H1 (cell line): ENCODE measurements at regions not wholly inside any gene's neighbourhood (a gene's known extent, or its start where the extent isn't known, plus 50 kb on each side); places are given as distances from the start of the nearest gene placed in this dataset.

Experiments used
- CTCF ChIA-PET: fragments of 300-600 bp; sonication (Branson Sonifier 250); formaldehyde crosslinking; loops from one replicate; lab custom pipeline; 2021; ENCODE audit not compliant: partially characterized antibody; lab: Charles Lee
- POLR2A ChIA-PET: fragments of 300-600 bp; sonication (Branson Sonifier 250); formaldehyde crosslinking; loops from one replicate; lab custom pipeline; 2021; ENCODE audit warnings: inconsistent platforms; ENCODE audit not compliant: partially characterized antibody; lab: Charles Lee
- DNase-seq, 2 experiments: peaks; one replicate each; pipeline versions ENCODE4 v3.0.0 to v3.0.0-alpha.2; 2010 to 2022; ENCODE audit warnings: low spot score in 2 of 2, low read depth in 1 of 2, mixed read lengths in 1 of 2
- FAIRE-seq: peaks from 2 replicates; lab custom pipeline; 2011; peaks lifted over from hg19 to GRCh38; lab: Jason Lieb, UNC
- H2AFZ ChIP-seq: 2 replicates; pipeline ENCODE4 v1.8.1; 2012; ENCODE audit warnings: low read length, inconsistent platforms
- H2AK5ac ChIP-seq: 2 replicates; pipeline ENCODE4 v1.6.1; 2013; ENCODE audit warnings: low read depth, low read length
- H2BK120ac ChIP-seq: replicated peaks from 2 replicates; pipeline ENCODE3; 2013; ENCODE audit warnings: low read depth, low read length, inconsistent platforms
- H2BK12ac ChIP-seq: 2 replicates; pipeline ENCODE4 v1.6.1; 2013; ENCODE audit warnings: low read depth, low read length
- H2BK15ac ChIP-seq: 2 replicates; pipeline ENCODE4 v1.6.1; 2013; ENCODE audit warnings: low read length
- H2BK20ac ChIP-seq: 2 replicates; pipeline ENCODE4 v1.6.1; 2013; ENCODE audit warnings: low read length
- H2BK5ac ChIP-seq: 2 replicates; pipeline ENCODE4 v1.6.1; 2013; ENCODE audit warnings: low read depth, low read length
- H3K14ac ChIP-seq: 2 replicates; pipeline ENCODE4 v1.6.1; 2013; ENCODE audit warnings: inconsistent platforms; ENCODE audit not compliant: insufficient read length
- H3K18ac ChIP-seq: 2 replicates; pipeline ENCODE4 v1.6.1; 2013; ENCODE audit warnings: low read length; ENCODE audit errors: extremely low read depth
- H3K23ac ChIP-seq: 2 replicates; pipeline ENCODE4 v1.6.1; 2013; ENCODE audit warnings: inconsistent platforms; ENCODE audit not compliant: insufficient read length
- H3K23me2 ChIP-seq: 2 replicates; pipeline ENCODE4 v1.6.1; 2013; ENCODE audit warnings: low read depth, low read length
- H3K27ac ChIP-seq: 2 replicates; pipeline ENCODE4 v1.6.1; 2011; ENCODE audit warnings: low read depth, low read length, inconsistent platforms
- H3K27me3 ChIP-seq, 4 experiments: replicated peaks in 1 of 4; 1 replicate in 1 of 4; 2 replicates in 3 of 4; pipeline versions ENCODE4 v1.6.1 to v1.8.1; 2011 to 2013; ENCODE audit warnings: low read length in 3 of 4, mild to moderate bottlenecking in 3 of 4, inconsistent platforms in 2 of 4, mixed read lengths in 2 of 4, moderate library complexity in 1 of 4; ENCODE audit not compliant: control insufficient read depth in 3 of 4, insufficient read depth in 3 of 4; ENCODE audit errors: extremely low read depth in 1 of 4
- H3K36me3 ChIP-seq, 4 experiments: 2 replicates each; pipeline versions ENCODE4 v1.6.1 to v1.8.1; 2011 to 2013; ENCODE audit warnings: mild to moderate bottlenecking in 4 of 4, low read length in 3 of 4, moderate library complexity in 2 of 4, control low read depth in 1 of 4, inconsistent platforms in 1 of 4; ENCODE audit not compliant: insufficient read depth in 4 of 4, control insufficient read depth in 2 of 4
- H3K4ac ChIP-seq: replicated peaks from 2 replicates; pipeline ENCODE3; 2013; ENCODE audit warnings: low read length, low read depth, mixed read lengths, inconsistent platforms; ENCODE audit not compliant: insufficient read length
- H3K4me1 ChIP-seq, 4 experiments: replicated peaks in 1 of 4; 1 replicate in 1 of 4; 2 replicates in 3 of 4; pipeline versions ENCODE4 v1.6.1 to v1.8.1; 2011 to 2013; ENCODE audit warnings: low read length in 3 of 4, inconsistent platforms in 2 of 4, mixed read lengths in 1 of 4; ENCODE audit not compliant: insufficient read depth in 4 of 4, control insufficient read depth in 3 of 4
- H3K4me2 ChIP-seq, 2 experiments: 2 replicates each; pipeline versions ENCODE4 v1.6.1 to v1.8.1; 2011 to 2013; ENCODE audit warnings: low read depth in 2 of 2, low read length in 2 of 2, control low read depth in 1 of 2, inconsistent platforms in 1 of 2, mild to moderate bottlenecking in 1 of 2; ENCODE audit not compliant: insufficient read depth in 1 of 2
- H3K4me3 ChIP-seq, 4 experiments: fragments of 200-600, 300-600 bp in 1 of 4; sonication (generic), shearing (Covaris generic), sonication (Bioruptor Twin) in 1 of 4; 2 replicates each; pipeline versions ENCODE4 v1.5.1 to v1.8.1; 2011 to 2016; ENCODE audit warnings: low read length in 4 of 4, low read depth in 3 of 4, control low read depth in 2 of 4, inconsistent platforms in 2 of 4, mild to moderate bottlenecking in 2 of 4, mixed read lengths in 1 of 4, moderate library complexity in 1 of 4; ENCODE audit not compliant: insufficient read depth in 2 of 4; ENCODE audit errors: extremely low read depth in 1 of 4
- H3K56ac ChIP-seq: replicated peaks from 2 replicates; pipeline ENCODE3; 2013; ENCODE audit warnings: low read depth, mild to moderate bottlenecking, mixed read lengths, low read length, inconsistent platforms; ENCODE audit not compliant: insufficient read length
- H3K79me1 ChIP-seq: 2 replicates; pipeline ENCODE4 v1.6.1; 2013; ENCODE audit warnings: low read depth, low read length, control low read depth
- H3K79me2 ChIP-seq, 2 experiments: 2 replicates each; pipeline versions ENCODE4 v1.6.1 to v1.8.1; 2012 to 2013; ENCODE audit warnings: low read length in 2 of 2, mild to moderate bottlenecking in 2 of 2, inconsistent platforms in 1 of 2; ENCODE audit not compliant: insufficient read depth in 2 of 2, control insufficient read depth in 1 of 2
- H3K9ac ChIP-seq, 4 experiments: replicated peaks in 1 of 4; 1 replicate in 1 of 4; 2 replicates in 3 of 4; pipeline versions ENCODE4 v1.6.1 to v1.8.1; 2011 to 2013; ENCODE audit warnings: low read depth in 3 of 4, low read length in 3 of 4, control low read depth in 2 of 4, mild to moderate bottlenecking in 2 of 4, moderate library complexity in 2 of 4, inconsistent platforms in 1 of 4; ENCODE audit errors: extremely low read depth in 1 of 4
- H3K9me3 ChIP-seq, 2 experiments: 2 replicates each; pipeline versions ENCODE4 v1.6.1 to v1.8.1; 2012 to 2013; ENCODE audit warnings: mild to moderate bottlenecking in 2 of 2, moderate library complexity in 2 of 2, control low read depth in 1 of 2, inconsistent platforms in 1 of 2, low read depth in 1 of 2, low read length in 1 of 2, mixed read lengths in 1 of 2; ENCODE audit not compliant: insufficient read depth in 2 of 2
- H4K20me1 ChIP-seq, 2 experiments: replicated peaks in 1 of 2; 2 replicates each; pipeline versions ENCODE3 to v1.8.1; 2011 to 2013; ENCODE audit warnings: inconsistent platforms in 2 of 2, low read length in 2 of 2, mild to moderate bottlenecking in 1 of 2; ENCODE audit not compliant: insufficient read depth in 2 of 2, control insufficient read depth in 1 of 2
- H4K5ac ChIP-seq: 2 replicates; pipeline ENCODE4 v1.6.1; 2013; ENCODE audit warnings: low read length, low read depth, mixed read lengths, inconsistent platforms; ENCODE audit not compliant: insufficient read length
- H4K8ac ChIP-seq: 2 replicates; pipeline ENCODE4 v1.8.0; 2013; ENCODE audit warnings: mild to moderate bottlenecking, moderate library complexity, low read length, inconsistent platforms; ENCODE audit not compliant: insufficient read depth; ENCODE audit errors: extremely low read depth
- H4K91ac ChIP-seq: replicated peaks from 2 replicates; pipeline ENCODE3; 2013; ENCODE audit warnings: low read length, mixed read lengths, inconsistent platforms; ENCODE audit not compliant: insufficient read length
- ASH2L ChIP-seq: fragments of 200-600, 300-600 bp; sonication (generic); IDR thresholded peaks from one replicate; pipeline ENCODE4 v1.7.1; 2017; ENCODE audit warnings: low read length
- BRCA1 ChIP-seq: IDR thresholded peaks from 2 replicates; pipeline ENCODE4 v1.6.1; 2012; ENCODE audit warnings: low read depth, low read length, improper control_type of control experiment
- CHD2 ChIP-seq: IDR thresholded peaks from 2 replicates; pipeline ENCODE4 v1.6.1; 2012; ENCODE audit warnings: low read length, improper control_type of control experiment
- KDM5A ChIP-seq: fragments of 200-600 bp; IDR thresholded peaks from 2 replicates; pipeline ENCODE4 v1.7.1; 2012; ENCODE audit warnings: mild to moderate bottlenecking, low read length, inconsistent platforms, mixed read lengths
- POU5F1 ChIP-seq: IDR thresholded peaks from 2 replicates; pipeline ENCODE4 v1.6.1; 2011; ENCODE audit warnings: low read depth, mild to moderate bottlenecking, low read length, moderate library complexity
- RBBP5 ChIP-seq: IDR thresholded peaks from 2 replicates; pipeline ENCODE4 v1.7.1; 2012; ENCODE audit warnings: low read depth, mild to moderate bottlenecking, inconsistent platforms, low read length, moderate library complexity, borderline replicate concordance
- SAP30 ChIP-seq: fragments of 300-600 bp; sonication (generic); IDR thresholded peaks from 2 replicates; pipeline ENCODE4 v1.7.1; 2012; ENCODE audit warnings: low read length, moderate library complexity, mild to moderate bottlenecking, inconsistent platforms; ENCODE audit not compliant: insufficient read depth, insufficient replicate concordance
- SIX5 ChIP-seq: IDR thresholded peaks from 2 replicates; pipeline ENCODE4 v1.6.1; 2011; ENCODE audit warnings: mild to moderate bottlenecking, low read depth, low read length
- SP2 ChIP-seq: IDR thresholded peaks from 2 replicates; pipeline ENCODE4 v1.6.1; 2012; ENCODE audit warnings: mild to moderate bottlenecking, low read length, inconsistent platforms
- TCF12 ChIP-seq: IDR thresholded peaks from 2 replicates; pipeline ENCODE4 v1.6.1; 2011; ENCODE audit warnings: low read depth, mild to moderate bottlenecking, low read length
- WGBS, 2 experiments: shearing (Covaris generic) in 1 of 2; methylation state at CpG; one replicate each; pipeline versions ENCODE4 v1.1.6 to v1.1.7; 2013 to 2015; ENCODE audit warnings: low lambda C conversion rate in 2 of 2, mixed read lengths in 2 of 2, inconsistent platforms in 1 of 2, low coverage in 1 of 2, missing lambda C conversion rate in 1 of 2; ENCODE audit not compliant: insufficient replicate concordance in 2 of 2, insufficient coverage in 1 of 2, insufficient read length in 1 of 2; ENCODE audit errors: extremely low coverage in 1 of 2, missing lambda C conversion rate in 1 of 2; 5-methylcytosine and 5-hydroxymethylcytosine counted together

DNA sequence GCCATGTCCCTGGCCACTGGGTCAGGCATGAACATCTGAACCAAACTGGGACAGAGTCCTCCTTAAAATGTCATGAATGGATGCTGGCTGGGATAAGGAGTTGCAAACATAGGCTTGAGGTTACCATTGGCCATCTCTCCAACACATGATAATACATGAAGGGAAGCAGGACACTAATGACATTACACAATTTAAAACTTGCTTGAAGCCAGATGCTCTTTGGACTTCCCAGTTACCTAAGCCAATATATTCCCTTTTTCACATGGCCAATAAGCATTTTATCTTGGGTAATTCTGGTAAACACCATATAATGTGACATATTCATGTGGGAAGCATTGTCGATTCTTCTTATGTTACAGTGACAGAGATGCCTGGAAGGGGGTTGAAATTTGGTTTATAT, 148.0 kb upstream of the PLN start:
- no peak overlapping the region for H3K9ac ChIP-seq
- POLR2A ChIA-PET: no interaction called here
- no peak overlapping the region for H3K14ac ChIP-seq
- no peak overlapping the region for H2BK120ac ChIP-seq
- H3K4me1 ChIP-seq: no peaks in the 10 kb centered on the region
- no peak overlapping the region for H2BK15ac ChIP-seq
- H3K27me3 ChIP-seq: no peaks in the 10 kb centered on the region
- H3K23me2 ChIP-seq: no peaks in the 10 kb centered on the region
- H2BK5ac ChIP-seq: no peak overlapping the region
- H2BK12ac ChIP-seq: no peak overlapping the region
- no peak overlapping the region for H3K4me2 ChIP-seq
- no peak overlapping the region for H4K8ac ChIP-seq
- H3K23ac ChIP-seq: no peak overlapping the region
- CTCF ChIA-PET: interaction anchor here (1.3 kb wide), 1 partner anchor 107 kb away, joined by 3 read pairs; no protein-coding TSS in a partner anchor
- no peak overlapping the region for H3K4me3 ChIP-seq
- no peaks in the 10 kb centered on the region for H3K9me3 ChIP-seq
- DNase-seq: no peak
- H3K4ac ChIP-seq: no peak overlapping the region
- H2BK20ac ChIP-seq: no peak overlapping the region
- H2AFZ ChIP-seq: no peak overlapping the region
- H2AK5ac ChIP-seq: no peak overlapping the region
- H4K91ac ChIP-seq: no peak overlapping the region
- H3K27ac ChIP-seq: no peak overlapping the region
- TF ChIP-seq ASH2L (no peak), KDM5A (no peak), SP2 (no peak), POU5F1 (no peak), SAP30 (no peak), CHD2 (no peak), SIX5 (no peak), BRCA1 (no peak), TCF12 (no peak), RBBP5 (no peak)
- no peaks in the 10 kb centered on the region for H4K20me1 ChIP-seq
- no peak overlapping the region for H4K5ac ChIP-seq
- no peaks in the 10 kb centered on the region for H3K36me3 ChIP-seq
- H3K79me2 ChIP-seq: no peaks in the 10 kb centered on the region
- no peak overlapping the region for H3K18ac ChIP-seq
- FAIRE-seq: no peak
- H3K56ac ChIP-seq: no peak overlapping the region
- no peaks in the 10 kb centered on the region; the same call in 1 of the 2 replicates for H3K79me1 ChIP-seq
- WGBS, 2 experiments: 100% methylated on average over 1 of the region's 1 CpG; no CpG with 5 or more reads in 1 of the 2 experiments
